ENCODE measurements at regions not wholly inside any gene's neighbourhood (a gene's known extent, or its start where the extent isn't known, plus 50 kb on each side); places are given as distances from the start of the nearest gene placed in this dataset.
"Not testable (repeated sequence)": the region's sequence is repeated elsewhere in the genome, so short reads cannot be mapped to it uniquely, and the experiment has no call there.

GRCh38 chr13:90444232-90444631 is 903.3 kb upstream of the MIR17HG start:
- no peak for DNase-seq

DNA sequence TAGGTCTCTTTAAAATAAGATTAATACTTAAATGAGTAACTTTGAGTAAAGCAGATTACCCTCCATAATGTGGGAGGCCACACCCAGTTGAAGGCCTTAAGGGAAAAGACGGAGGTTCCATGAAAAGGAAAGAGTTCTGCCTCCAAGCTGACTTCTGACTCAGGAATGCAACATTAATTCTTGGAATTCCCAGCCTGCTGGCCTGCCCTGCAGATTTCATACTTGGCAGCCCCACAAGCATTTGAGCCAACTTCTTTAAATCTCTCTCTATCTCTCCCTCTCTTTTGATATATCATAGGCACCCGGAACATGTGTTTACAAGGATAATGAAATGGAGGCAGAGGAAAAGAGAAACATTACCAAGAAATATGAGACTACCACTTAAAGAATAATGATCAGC is 902.3 kb upstream of the MIR17HG start:
- no peak for DNase-seq

GRCh38 chr13:90447034-90447733 is 900.3 kb upstream of the MIR17HG start:
- DNase-seq = no peak

DNA sequence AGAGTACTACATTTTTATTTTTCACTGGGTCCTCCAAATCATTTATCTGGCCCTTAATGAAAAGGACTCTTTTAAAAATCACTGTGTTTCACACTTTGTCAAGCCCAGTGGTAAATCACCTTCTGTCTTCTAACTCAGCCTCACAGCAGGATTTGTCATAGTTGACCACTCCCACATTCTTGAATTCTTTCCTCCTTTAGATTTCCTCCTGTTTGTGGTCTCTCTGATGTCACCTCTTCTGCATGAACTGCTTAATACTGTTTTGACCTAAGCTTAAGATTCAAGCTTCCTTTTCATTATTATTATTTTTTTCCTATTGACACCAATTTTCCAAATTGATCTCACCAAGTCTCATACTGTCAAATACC is 899.8 kb upstream of the MIR17HG start:
- DNase-seq = no peak

DNA sequence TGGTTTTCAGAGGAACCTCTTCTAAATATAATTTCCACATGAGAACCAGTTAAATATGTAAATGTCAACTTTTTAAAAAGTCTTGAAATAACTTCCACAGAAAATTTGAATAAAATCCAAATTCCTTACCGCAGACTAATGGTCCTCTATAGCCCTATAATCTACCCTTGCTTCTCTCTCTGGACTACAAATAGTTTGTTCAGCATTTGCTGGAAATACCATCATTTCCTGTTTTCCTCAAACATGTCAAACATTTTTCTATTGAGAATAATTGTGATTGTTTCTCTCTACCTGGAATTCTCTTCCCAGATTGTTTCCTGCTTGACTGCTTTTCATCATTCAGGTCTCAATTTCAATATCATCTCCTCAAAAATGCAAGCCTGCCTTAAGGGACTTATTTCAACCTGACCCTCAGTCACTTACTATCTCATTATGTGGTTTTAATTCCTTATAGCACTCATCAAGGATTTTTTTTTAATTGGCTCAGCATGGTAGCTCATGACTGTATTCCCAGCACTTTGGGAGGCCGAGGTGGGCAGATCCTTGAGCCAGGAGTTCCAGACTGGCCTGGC is 898.9 kb upstream of the MIR17HG start:
- no peak for DNase-seq

DNA sequence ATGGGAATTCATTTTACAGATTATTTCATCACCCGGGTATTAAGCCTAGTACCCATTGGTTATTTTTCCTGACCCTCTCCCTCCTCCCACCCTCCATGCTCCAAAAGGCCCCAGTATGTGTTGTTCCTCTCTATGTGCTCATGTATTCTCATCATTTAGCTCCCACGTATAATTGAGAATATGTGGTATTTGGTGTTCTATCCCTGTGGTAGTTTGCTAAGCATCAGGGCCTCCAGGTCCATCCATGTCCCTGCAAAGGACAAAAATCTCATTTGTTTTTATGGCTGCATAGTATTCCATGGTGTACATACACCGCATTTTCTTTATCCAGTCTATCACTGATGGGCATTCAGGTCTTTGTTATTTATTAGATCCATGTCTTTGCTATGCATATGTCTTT is 894.1 kb upstream of the MIR17HG start:
- no peak for DNase-seq

DNA sequence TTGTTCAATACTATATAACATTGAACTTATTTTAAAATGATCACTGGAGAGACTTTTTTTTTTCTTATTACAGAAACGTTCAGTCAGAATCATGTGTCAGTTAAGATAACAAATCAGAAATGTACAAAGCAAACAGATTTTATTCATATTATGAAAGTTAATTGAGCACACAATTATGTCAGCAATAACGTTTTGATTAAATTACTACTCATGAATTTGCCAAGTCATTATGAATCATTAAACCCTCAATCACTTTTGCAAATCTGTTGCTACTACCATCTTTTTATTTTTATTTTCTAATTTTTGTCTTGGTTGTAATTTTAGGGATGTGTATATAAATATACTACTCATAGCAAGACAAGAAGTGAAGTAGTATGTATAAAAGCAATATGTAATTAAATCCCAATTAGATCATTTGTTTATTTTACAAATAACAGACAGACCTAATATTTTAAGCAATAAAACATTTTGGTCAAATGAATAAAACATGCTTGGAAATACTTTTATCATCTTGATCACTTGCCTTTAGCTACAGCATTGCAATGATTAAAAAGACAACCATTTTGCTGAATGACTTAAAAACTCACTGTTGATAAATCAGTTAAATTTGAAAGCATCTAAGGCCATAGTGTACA is 893.4 kb upstream of the MIR17HG start:
- no peak for DNase-seq

DNA sequence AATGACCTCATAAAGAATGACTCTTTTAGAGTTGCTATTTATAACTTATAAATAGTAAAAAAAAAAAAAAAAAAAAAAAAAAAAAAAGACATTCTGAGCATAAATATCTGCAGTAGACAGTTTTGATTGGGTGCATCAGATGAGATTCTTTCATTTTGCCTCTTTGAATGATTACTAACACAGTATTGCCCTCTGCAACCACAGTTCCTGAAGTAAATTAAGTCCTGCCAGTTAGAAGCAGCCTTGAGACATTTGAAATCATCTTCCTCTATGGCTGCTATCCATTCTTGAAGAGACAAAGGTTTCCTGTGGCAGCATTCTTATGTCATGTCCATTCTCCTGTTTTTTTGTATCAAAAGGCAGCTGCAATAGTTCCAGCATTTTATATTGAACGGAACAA is 892.4 kb upstream of the MIR17HG start:
- DNase-seq = no peak

- no peak for DNase-seq
Observed at GRCh38 chr13:90455823-90456222, 891.7 kb upstream of the MIR17HG start.

DNA sequence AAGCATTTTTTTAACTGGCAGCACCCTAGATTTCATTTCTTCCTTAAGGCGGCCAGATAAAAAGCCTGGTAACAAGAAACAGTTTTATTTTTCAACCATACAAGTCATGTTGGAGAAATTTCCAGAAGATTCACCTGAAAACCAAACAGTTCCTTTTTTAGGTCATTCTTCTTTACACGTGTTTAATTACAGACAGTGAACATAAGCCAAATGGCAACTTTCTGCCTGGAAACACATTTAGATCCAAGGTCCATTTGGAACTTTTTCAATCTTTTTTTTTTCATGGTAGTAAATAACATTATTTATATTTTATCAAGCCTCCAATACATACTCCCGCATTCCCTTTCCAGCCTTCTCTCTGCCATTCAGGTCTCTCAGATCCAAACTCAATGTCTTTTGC is 886.1 kb upstream of the MIR17HG start:
- no peak for DNase-seq

- DNase-seq = no peak
Observed at GRCh38 chr13:90477216-90477615, 870.3 kb upstream of the MIR17HG start.

DNA sequence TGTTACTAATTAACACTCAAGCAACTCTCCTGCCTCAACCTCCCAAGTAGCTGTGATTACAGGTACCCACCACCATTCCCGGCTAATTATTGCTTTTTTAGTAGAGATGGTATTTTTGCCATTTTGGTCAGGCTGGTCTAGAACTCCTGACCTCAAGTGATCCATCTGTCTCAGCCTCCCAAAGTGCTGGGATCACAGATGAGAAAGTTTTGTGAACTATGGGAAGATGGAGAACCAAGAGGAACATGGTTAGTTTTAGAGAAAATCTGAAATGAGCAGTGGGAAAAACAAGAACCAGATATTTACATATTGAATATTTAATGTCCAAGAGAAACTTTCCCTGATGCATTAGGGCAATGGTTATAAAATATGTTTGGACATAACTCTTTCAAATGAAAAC is 863.6 kb upstream of the MIR17HG start:
- no peak for DNase-seq

GRCh38 chr13:90485436-90485835 is 862.1 kb upstream of the MIR17HG start:
- DNase-seq = no peak

DNA sequence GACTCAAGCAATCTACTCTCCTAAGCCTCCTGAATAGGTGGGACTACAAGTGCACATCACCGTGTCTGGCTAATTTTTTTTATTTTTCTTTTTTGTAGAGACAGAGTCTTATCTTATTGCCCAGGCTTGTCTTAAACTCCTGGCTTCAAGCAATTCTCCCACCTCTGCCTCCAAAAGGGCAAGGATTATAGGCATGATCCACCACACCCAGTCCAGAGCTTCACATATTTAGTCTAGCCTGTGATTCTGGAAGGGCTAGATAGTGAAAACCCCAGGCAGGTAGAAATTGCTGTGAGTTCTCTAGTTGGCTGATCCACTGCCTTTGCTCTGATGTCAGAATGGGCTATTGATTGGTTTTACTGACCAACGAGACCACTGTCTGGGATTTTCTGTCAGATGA is 854.6 kb upstream of the MIR17HG start:
- DNase-seq = no peak

DNA sequence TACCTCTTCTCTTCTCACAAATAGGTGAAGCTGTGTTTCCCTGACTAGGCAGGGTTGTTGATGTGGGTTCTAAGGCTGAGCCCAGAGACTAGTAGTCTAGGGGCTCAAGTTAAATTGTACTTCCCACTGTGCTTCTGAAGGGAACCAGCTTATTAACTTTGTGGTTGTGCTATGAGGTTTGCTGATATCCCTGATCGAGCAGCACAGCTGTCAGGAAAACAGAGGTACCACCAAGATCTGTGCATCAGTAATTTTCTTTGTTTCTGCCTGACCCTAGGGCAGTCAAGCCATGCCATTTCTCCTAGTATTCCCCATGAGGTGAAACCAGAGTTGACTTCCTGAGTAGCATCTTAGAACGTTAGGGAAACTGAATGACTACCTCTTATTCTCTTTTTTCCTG is 853.8 kb upstream of the MIR17HG start:
- no peak for DNase-seq

GRCh38 chr13:90494849-90495248 is 852.6 kb upstream of the MIR17HG start:
- not testable (repeated sequence) for DNase-seq

DNA sequence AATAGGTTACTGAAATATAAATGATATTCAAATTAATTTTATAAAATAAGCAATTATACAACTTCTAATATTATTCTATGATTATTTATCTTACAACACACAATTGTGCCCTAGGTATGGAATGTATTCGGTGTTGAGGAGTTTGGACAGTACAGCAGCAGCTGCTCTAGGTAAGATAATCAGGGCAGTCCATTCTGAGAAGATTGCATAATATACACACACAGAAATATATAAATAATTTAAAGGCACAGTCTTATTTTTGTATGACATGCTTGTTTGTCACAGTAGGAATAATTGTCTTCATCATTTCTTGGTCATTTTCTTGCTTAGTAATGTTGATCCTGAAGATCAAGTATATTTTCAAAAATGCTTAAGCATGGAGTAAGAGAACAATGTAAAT is 849.4 kb upstream of the MIR17HG start:
- DNase-seq = no peak

- no peak for DNase-seq
Observed at GRCh38 chr13:90498816-90499215, 848.7 kb upstream of the MIR17HG start.

DNA sequence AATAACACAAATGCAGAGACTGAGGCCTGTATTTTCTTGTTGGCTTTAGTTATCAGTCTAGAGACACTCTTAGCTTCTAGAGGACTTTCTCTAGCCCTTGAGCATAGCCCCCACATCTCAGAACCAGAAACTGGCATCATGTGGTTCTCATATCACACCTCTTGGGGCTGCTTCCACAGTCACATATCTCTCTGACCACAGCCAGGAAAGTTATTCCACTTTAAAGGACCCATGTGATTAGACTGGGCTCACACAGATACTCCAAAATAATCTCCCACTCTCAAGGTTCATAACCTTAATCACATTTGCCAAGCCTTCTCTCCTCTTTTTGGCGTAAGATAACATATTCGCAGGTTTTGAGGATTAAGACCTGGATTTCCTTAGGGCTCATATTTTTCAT is 846.9 kb upstream of the MIR17HG start:
- no peak for DNase-seq

DNA sequence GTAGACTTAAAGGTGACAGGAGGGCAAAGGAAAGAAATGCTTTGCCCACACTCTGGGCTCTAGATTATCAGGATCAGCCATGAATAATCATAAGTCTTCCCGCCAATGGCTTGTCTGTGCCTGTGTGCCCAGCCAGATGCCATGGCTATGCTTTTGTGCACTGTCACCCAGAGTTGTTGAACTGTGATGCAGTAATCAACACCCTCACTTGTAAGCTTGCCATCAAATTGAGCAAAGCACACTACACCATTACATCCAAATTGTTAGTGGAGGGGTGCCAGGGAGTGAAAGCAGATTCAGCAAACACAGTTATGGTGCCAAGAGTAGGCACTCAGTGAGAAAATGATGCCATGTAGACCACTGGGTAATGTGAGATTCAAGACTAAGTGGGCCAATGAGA is 845.3 kb upstream of the MIR17HG start:
- DNase-seq = no peak

GRCh38 chr13:90502762-90503161 is 844.7 kb upstream of the MIR17HG start:
- DNase-seq = no peak

- no peak for DNase-seq
Observed at GRCh38 chr13:90510319-90510718, 837.2 kb upstream of the MIR17HG start.

DNA sequence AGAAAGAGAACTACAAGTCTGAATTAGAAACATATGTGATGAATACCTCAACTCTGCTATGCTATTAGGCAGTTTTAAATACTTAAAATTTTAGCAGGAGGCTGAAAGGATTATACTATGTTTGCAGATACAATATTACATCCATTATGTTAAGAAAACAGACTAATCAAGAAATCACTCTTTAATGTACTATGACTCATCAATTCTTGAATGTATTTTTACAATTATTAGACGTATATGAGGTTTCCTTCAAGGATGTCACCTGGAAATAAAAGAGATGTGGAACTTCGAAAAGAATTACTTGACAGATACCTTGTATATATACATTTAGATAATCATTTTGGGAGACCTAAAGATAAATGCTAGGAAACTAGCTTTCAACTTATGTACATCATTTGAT is 835.6 kb upstream of the MIR17HG start:
- no peak for DNase-seq

DNA sequence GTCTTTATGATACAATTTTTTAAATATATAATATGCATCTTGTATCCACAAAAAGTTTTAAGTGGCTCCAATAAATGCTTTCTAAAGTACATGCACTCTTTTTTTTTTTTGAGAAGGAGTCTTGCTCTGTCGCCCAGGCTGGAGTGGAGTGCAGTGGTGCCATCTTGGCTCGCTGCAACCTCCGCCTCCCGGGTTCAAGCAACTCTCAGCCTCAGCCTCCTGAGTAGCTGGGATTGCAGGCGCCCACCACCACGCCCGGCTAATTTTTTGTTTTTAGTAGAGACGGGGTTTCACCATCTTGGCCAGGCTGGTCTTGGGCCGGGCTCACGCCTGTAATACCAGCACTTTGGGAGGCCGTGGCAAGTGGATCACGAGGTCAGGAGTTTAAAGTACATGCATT is 832.8 kb upstream of the MIR17HG start:
- DNase-seq = not testable (repeated sequence)

- no peak for DNase-seq
Observed at GRCh38 chr13:90518417-90518816, 829.1 kb upstream of the MIR17HG start.

All from AML-193 (cell line).